Aorta (tissue), 5 donors: ENCODE measurements at regions not wholly inside any gene's neighbourhood (a gene's known extent, or its start where the extent isn't known, plus 50 kb on each side); places are given as distances from the start of the nearest gene placed in this dataset.
"Not testable (repeated sequence)": the region's sequence is repeated elsewhere in the genome, so short reads cannot be mapped to it uniquely, and the experiment has no call there.

ENCODE experiments used
- ATAC-seq: fragments of 200-7000 bp; cut with Tn5 transposase; one replicate; pipeline ENCODE4 v1.9.1; 2022; ENCODE audit warnings: moderate library complexity; ENCODE audit not compliant: low FRiP score
- DNase-seq, 2 donors: peaks; one replicate each; pipeline ENCODE4 v3.0.0-alpha.2; 2020
- H3K27ac ChIP-seq, 2 donors: one replicate each; pipeline ENCODE4 v1.5.1; 2013; ENCODE audit warnings: low read length in 2 of 2, mild to moderate bottlenecking in 2 of 2, moderate library complexity in 2 of 2, control low read depth in 1 of 2, inconsistent platforms in 1 of 2, low read depth in 1 of 2
- H3K27me3 ChIP-seq, 2 donors: one replicate each; pipeline ENCODE4 v1.6.1; 2013; ENCODE audit warnings: control low read depth in 1 of 2, low read length in 1 of 2, mild to moderate bottlenecking in 1 of 2, moderate library complexity in 1 of 2; ENCODE audit not compliant: insufficient read depth in 2 of 2, control insufficient read depth in 1 of 2
- H3K36me3 ChIP-seq, 2 donors: one replicate each; pipeline ENCODE4 v1.6.1; 2013; ENCODE audit warnings: control low read depth in 1 of 2, low read length in 1 of 2, mild to moderate bottlenecking in 1 of 2; ENCODE audit not compliant: insufficient read depth in 2 of 2, control insufficient read depth in 1 of 2
- H3K4me1 ChIP-seq, 2 donors: one replicate each; pipeline ENCODE4 v1.6.1; 2013; ENCODE audit warnings: low read length in 2 of 2, control low read depth in 1 of 2, mild to moderate bottlenecking in 1 of 2, moderate library complexity in 1 of 2; ENCODE audit not compliant: insufficient read depth in 2 of 2, control insufficient read depth in 1 of 2
- H3K4me3 ChIP-seq, 2 donors: one replicate each; pipeline ENCODE4 v1.5.1; 2013; ENCODE audit warnings: low read length in 2 of 2, control low read depth in 1 of 2, mild to moderate bottlenecking in 1 of 2
- H3K9me3 ChIP-seq: one replicate; pipeline ENCODE4 v1.6.1; 2013; ENCODE audit warnings: mild to moderate bottlenecking, low read length; ENCODE audit not compliant: control insufficient read depth
- WGBS, 2 donors: extraction: QIAGEN DNeasy Blood & Tissue Kit; methylation state at CpG; one replicate each; pipeline ENCODE4 v1.1.7; 2013; 5-methylcytosine and 5-hydroxymethylcytosine counted together
- intact Hi-C, 2 donors: fragments of 100-400 bp; cut with DNase I; formaldehyde crosslinking; loops; one replicate each; pipeline versions ENCODE4 v1.14.2 to v1.15.0; 2022
- donor health status: healthy with polysubstance abuse.
- donor health status: Bipolar disorder and iron deficiency.
- donor health status: DM: no; HTN: no; CAD: no.
- donor health status: DM: no; HTN: no; CAD: no.
- donor health status: DM: yes; HTN: yes; CAD: no.

DNA sequence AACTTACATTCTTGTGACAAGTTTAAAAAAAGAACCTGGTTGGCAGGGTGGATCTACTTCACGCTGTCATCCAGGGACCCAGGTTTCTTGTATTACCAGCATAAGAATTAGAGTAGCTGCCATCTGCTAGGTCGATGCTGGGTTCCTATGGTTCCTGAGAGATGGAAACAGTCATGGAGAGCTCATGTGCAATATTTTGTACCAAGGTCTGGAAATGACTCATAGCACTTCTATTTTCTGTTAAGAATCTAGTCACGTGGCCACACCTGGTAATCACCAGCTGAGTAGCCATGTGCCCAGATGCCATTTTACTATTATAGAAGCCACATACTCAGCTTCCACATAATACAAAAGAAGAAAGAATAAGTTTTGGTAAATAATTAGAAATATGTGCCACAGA lies 171.3 kb downstream of the CD83 start:
- intact Hi-C loops = no loop called here
- H3K4me3 ChIP-seq = no peak overlapping the region
- 95% methylated on average over 3 of the region's 3 CpGs for WGBS, 2 donors
- H3K27ac ChIP-seq = no peak overlapping the region
- H3K27me3 ChIP-seq = peaks cover 0 to 2% of the 10 kb centered on the region in 2 donors
- ATAC-seq = no peak
- H3K9me3 ChIP-seq = no peaks in the 10 kb centered on the region
- DNase-seq = no peak
- H3K4me1 ChIP-seq = peaks cover 0 to 3% of the 10 kb centered on the region in 2 donors
- no peaks in the 10 kb centered on the region for H3K36me3 ChIP-seq

DNA sequence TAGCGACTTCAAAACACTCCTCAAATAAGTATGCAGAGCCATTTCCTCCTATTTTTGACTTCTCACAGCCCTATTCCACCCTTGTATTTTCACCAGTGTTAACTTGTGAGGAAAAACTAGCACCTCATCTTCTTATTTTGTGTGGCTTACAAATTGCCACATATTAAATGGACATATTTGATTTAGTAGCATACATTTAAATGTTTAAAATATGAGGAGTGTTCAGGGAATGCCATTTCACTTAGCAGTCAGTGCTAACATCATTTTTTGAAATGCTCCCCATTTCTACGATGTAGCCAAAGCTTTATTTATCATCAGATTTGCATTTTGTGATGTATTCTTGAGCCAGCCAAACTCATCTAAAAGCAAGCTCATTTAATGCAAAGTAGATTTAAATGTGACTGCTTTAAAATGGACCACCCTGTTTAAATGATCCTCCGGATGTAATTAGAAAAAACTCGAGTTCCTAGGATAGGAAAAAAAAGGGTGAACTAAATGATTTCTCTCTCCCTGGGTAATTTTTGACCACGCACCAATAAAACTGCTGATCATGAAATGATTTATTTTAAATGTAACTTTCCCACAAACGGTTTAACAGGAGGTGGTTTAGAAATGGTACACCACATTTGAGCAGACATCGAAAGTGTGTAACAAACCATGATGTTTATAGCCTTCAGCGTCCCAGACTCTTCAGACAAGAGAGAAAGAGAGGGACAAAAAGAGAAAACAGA lies 172.6 kb downstream of the CD83 start:
- H3K27me3 ChIP-seq = peaks cover 0 to 2% of the 10 kb centered on the region in 2 donors
- H3K4me3 ChIP-seq = no peak overlapping the region
- no peaks in the 10 kb centered on the region for H3K9me3 ChIP-seq
- DNase-seq = no peak
- H3K4me1 ChIP-seq = peaks cover 0 to 3% of the 10 kb centered on the region in 2 donors
- 76 to 82% methylated on average over 8 of the region's 8 CpGs for WGBS, 2 donors
- no peaks in the 10 kb centered on the region for H3K36me3 ChIP-seq
- ATAC-seq = no peak
- intact Hi-C loops = no loop called here
- no peak overlapping the region for H3K27ac ChIP-seq

DNA sequence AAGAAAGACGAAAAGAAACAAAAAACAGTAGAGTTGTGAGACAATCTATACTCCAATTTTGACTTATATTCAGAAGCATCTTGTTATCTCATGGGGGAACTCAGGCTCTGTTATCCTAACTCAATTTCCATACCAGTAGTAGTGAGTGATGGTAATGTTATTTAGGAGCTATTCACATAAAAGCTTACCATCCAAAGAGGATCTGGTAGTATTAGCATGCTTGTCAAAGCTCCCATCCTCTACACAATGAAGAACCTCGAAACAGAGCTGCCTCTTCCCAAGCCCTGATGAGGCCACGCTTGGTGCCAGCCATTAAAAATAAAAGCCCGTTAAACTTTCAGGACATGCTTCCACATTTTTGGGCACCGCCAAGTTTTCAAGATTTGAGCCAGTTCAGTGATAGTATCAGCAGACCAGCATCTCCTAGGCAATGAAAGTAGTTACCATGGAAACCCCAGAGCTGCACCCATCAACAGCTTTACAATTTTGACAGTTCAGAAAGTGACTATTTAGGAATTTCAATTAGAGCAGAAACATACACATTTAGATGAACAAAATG lies 173.3 kb downstream of the CD83 start:
- Histone ChIP-seq H3K27ac (no peak overlapping the region), H3K4me1 (peaks cover 0 to 3% of the 10 kb centered on the region in 2 donors), H3K9me3 (no peaks in the 10 kb centered on the region), H3K4me3 (no peak overlapping the region), H3K27me3 (peaks cover 0 to 2% of the 10 kb centered on the region in 2 donors), H3K36me3 (no peaks in the 10 kb centered on the region)
- 60 to 63% methylated on average over 5 of the region's 5 CpGs for WGBS, 2 donors
- intact Hi-C loops = no loop called here
- DNase-seq (no peak), ATAC-seq (no peak)

DNA sequence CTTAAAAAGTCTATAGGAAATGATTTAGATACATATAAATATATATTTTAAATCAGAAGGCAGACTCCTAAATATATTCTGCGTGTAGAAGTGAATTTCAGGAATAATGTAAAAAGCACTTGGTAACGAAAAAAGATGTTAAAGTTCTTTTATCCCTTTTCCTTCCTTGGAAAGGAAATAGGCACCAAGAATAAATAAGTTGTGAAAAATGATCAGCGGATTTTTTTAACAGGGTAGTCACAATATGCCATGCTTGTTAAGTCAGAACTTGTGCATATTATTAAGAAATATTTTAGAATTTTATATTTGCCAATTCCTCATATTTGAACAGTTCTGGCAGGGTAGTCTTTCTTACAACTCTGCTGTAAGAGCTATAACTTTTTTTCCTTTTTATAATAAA lies 173.8 kb downstream of the CD83 start:
- intact Hi-C loops = no loop called here

DNA sequence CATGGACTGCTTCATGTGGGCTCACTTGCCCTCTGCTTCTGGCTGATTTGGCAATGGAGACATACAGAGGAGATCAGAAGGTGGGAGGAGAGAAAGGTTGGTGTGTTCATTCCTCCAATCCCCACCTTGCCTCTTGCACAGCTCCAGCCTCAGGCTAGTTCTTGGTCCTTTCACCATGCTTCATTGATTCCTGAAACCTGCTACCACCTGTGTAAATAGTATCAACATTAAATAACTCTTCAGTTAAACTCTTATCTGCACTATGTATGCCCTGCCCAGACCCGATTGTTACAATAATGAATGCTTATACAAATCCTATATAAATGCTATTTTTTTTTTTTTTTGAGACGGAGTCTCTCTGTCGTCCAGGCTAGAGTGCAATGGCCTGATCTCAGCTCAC lies 174.5 kb downstream of the CD83 start:
- DNase-seq (no peak), ATAC-seq (no peak)
- intact Hi-C loops = no loop called here
- Histone ChIP-seq H3K27ac (no peak overlapping the region), H3K4me1 (no peaks in the 10 kb centered on the region), H3K36me3 (no peaks in the 10 kb centered on the region), H3K9me3 (no peaks in the 10 kb centered on the region), H3K27me3 (peaks cover 0 to 2% of the 10 kb centered on the region in 2 donors), H3K4me3 (no peak overlapping the region)
- 86 to 91% methylated on average over 3 of the region's 3 CpGs for WGBS, 2 donors

More for the DNA sequence above, 173.8 kb downstream of the CD83 start:
- Histone ChIP-seq H3K9me3 (no peaks in the 10 kb centered on the region), H3K27ac (no peak overlapping the region), H3K4me1 (peaks cover 0 to 3% of the 10 kb centered on the region in 2 donors), H3K27me3 (peaks cover 0 to 2% of the 10 kb centered on the region in 2 donors), H3K36me3 (no peaks in the 10 kb centered on the region), H3K4me3 (no peak overlapping the region)
- 95 to 96% methylated on average over 3 of the region's 3 CpGs for WGBS, 2 donors
- ATAC-seq (no peak), DNase-seq (no peak)

DNA sequence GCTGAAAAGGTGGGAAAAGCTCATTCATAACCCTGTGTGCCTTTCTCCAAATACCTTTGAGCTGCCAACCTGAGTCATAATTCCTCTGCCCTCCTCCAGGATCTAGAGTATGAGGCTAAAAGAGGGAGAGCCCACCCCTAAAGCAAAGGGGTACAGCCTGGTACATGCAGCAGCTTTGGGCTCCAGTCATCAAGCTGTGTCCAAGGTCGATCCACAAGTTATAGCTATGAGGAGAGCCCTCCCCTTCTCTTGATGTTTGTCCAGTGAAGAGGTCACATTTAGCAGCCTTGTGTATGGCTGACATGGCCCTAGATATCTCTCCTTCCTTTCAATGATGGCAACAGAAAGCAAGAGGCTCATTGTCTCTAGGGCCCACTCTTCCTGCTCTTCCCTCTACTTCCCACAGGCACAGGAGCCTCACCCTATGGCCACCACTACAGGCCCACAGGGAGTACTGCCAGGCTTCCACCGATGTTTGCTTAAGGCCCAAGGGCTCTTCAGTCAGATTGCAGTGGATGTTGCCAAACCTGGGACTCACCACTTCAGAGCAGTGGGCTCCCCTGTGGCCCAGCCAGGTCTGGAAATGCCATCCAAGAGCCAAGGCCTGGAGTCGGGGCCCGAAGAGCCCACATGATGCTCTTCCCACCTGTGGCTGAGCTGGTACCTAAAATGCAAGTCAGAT lies 176.8 kb downstream of the CD83 start:
- intact Hi-C loops = no loop called here
- H3K27me3 ChIP-seq = peaks cover 0 to 2% of the 10 kb centered on the region in 2 donors
- H3K36me3 ChIP-seq = no peaks in the 10 kb centered on the region
- H3K4me3 ChIP-seq = no peak overlapping the region
- ATAC-seq (no peak), DNase-seq (no peak)
- 97% methylated on average over 4 of the region's 4 CpGs for whole genome bisulfite sequencing, 2 donors
- H3K4me1 ChIP-seq = no peaks in the 10 kb centered on the region
- H3K9me3 ChIP-seq = no peaks in the 10 kb centered on the region
- H3K27ac ChIP-seq = no peak overlapping the region

DNA sequence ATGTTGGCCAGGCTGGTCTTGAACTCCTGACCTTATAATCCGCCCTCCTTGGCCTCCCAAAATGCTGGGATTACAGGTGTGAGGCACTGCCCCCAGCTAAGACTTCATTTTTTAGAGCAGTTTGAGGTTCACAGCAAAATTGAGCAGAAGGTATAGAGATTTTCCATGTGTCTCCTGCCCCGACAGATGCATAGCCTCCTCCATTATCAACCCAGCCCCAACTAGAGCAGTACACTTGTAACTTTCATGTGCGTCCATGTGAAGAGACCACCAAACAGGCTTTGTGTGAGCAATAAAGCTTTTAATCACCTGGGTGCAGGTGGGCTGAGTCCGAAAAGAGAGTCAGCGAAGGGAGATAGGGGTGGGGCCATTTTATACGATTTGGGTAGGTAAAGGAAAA lies 179.1 kb downstream of the CD83 start:
- H3K4me1 ChIP-seq, intact Hi-C loops, H3K4me3 ChIP-seq, DNase-seq, H3K27me3 ChIP-seq, H3K9me3 ChIP-seq, ATAC-seq, H3K36me3 ChIP-seq, H3K27ac ChIP-seq: not testable (repeated sequence)
- WGBS, 2 donors = 93 to 96% methylated on average over 6 of the region's 6 CpGs

DNA sequence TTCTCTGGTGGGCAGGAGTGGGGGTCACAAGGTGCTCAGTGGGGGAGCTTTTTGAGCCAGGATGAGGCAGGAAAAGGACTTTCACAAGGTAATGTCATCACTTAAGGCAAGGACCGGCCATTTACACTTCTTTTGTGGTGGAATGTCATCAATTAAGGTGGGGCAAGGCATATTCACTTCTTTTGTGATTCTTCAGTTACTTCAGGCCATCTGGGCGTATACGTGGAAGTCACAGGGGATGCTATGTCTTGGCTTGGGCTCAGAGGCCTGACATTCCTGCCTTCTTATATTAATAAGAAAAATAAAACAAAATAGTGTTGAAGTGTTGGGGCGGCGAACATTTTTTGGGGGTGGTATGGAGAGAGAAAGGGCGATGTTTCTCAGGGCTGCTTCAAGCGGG lies 179.5 kb downstream of the CD83 start:
- H3K9me3 ChIP-seq, H3K4me3 ChIP-seq, DNase-seq, intact Hi-C loops, H3K36me3 ChIP-seq, ATAC-seq, H3K27ac ChIP-seq, H3K4me1 ChIP-seq, H3K27me3 ChIP-seq: not testable (repeated sequence)
- 96 to 98% methylated on average over 7 of the region's 7 CpGs for WGBS, 2 donors

DNA sequence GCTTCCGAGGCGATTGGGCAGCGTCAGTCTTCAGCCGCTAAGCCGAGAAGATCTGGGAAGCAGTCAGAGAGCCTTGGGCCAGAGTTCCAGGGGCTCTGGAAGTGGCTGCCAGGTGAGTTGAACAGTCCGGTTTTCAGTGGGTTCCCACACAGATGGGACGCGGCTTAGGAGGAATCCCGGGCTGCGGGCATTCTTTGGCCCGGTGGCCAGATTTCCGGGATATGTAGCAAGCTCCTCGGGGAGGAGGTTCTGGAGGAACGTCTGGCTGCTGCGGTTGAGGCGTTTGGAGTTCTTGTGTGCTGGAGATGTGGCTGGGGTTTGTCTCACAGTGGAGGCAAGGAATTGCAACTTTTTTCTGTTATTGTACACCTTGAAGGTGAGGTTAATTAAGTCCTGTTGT lies 182.6 kb downstream of the CD83 start:
- ATAC-seq, H3K9me3 ChIP-seq, DNase-seq, H3K4me3 ChIP-seq, H3K4me1 ChIP-seq, intact Hi-C loops, H3K36me3 ChIP-seq, H3K27ac ChIP-seq, H3K27me3 ChIP-seq: not testable (repeated sequence)
- 92 to 93% methylated on average over 14 to 16 of the region's 16 CpGs for WGBS, 2 donors
